Large intestine (tissue), 3 donors: ENCODE measurements at regions not wholly inside any gene's neighbourhood (a gene's known extent, or its start where the extent isn't known, plus 50 kb on each side); places are given as distances from the start of the nearest gene placed in this dataset.
"Not testable (repeated sequence)": the region's sequence is repeated elsewhere in the genome, so short reads cannot be mapped to it uniquely, and the experiment has no call there.

ENCODE experiments used
- DNase-seq, 2 donors: peaks; one replicate each; pipeline versions ENCODE4 v3.0.0 to v3.0.0-alpha.2; 2013
- H3K27ac ChIP-seq: one replicate; pipeline ENCODE4 v1.5.1; 2013; ENCODE audit warnings: low read length
- H3K27me3 ChIP-seq: 2 replicates; pipeline ENCODE4 v1.6.1; 2013; ENCODE audit warnings: low read length; ENCODE audit not compliant: control insufficient read depth, insufficient read depth
- H3K36me3 ChIP-seq: 2 replicates; pipeline ENCODE4 v1.6.1; 2013; ENCODE audit warnings: low read length; ENCODE audit not compliant: control insufficient read depth, insufficient read depth
- H3K4me1 ChIP-seq: one replicate; pipeline ENCODE4 v1.6.1; 2013; ENCODE audit warnings: low read length; ENCODE audit not compliant: control insufficient read depth, insufficient read depth
- H3K4me3 ChIP-seq: one replicate; pipeline ENCODE4 v1.5.1; 2013; ENCODE audit warnings: low read length
- H3K9me3 ChIP-seq: one replicate; pipeline ENCODE4 v1.6.1; 2013; ENCODE audit warnings: mild to moderate bottlenecking, low read depth, low read length, moderate library complexity; ENCODE audit not compliant: control insufficient read depth
- WGBS: methylation state at CpG from one replicate; pipeline ENCODE4 v1.1.5; 2013; ENCODE audit warnings: low lambda C conversion rate; ENCODE audit not compliant: insufficient coverage; 5-methylcytosine and 5-hydroxymethylcytosine counted together

GRCh38 chr16:46519063-46519462 is 102.1 kb downstream of the SHCBP1 start:
- DNase-seq: no peak
- Histone ChIP-seq H3K36me3 (no peaks in the 10 kb centered on the region), H3K27ac (no peak overlapping the region), H3K4me1 (no peaks in the 10 kb centered on the region), H3K9me3 (no peaks in the 10 kb centered on the region), H3K27me3 (no peaks in the 10 kb centered on the region), H3K4me3 (no peak overlapping the region)

GRCh38 chr16:46496701-46497100 is 124.5 kb downstream of the SHCBP1 start:
- Histone ChIP-seq H3K4me1 (no peaks in the 10 kb centered on the region), H3K4me3 (no peak overlapping the region), H3K27me3 (no peaks in the 10 kb centered on the region), H3K36me3 (no peaks in the 10 kb centered on the region), H3K27ac (no peak overlapping the region), H3K9me3 (no peaks in the 10 kb centered on the region)
- 80% methylated on average over 1 of the region's 2 CpGs for WGBS
- DNase-seq: no peak

- H3K27me3 ChIP-seq: no peaks in the 10 kb centered on the region
- no CpG with 5 or more reads among the region's 4 CpGs for WGBS
Observed at GRCh38 chr16:46482895-46483294, 138.3 kb downstream of the SHCBP1 start.

GRCh38 chr16:46466239-46466638 is 154.9 kb downstream of the SHCBP1 start:
- 72% methylated on average over 9 of the region's 15 CpGs for WGBS
- no peak for DNase-seq
- H3K9me3 ChIP-seq: peaks cover 3% of the 10 kb centered on the region
- no peaks in the 10 kb centered on the region for H3K4me1 ChIP-seq
- no peaks in the 10 kb centered on the region for H3K27me3 ChIP-seq
- no peaks in the 10 kb centered on the region for H3K36me3 ChIP-seq
- H3K27ac ChIP-seq: no peak overlapping the region
- H3K4me3 ChIP-seq: no peak overlapping the region

More at GRCh38 chr16:46482895-46483294, 138.3 kb downstream of the SHCBP1 start:
- no peak overlapping the region for H3K27ac ChIP-seq
- no peaks in the 10 kb centered on the region for H3K36me3 ChIP-seq
- H3K4me3 ChIP-seq: no peak overlapping the region
- H3K9me3 ChIP-seq: no peaks in the 10 kb centered on the region
- no peaks in the 10 kb centered on the region for H3K4me1 ChIP-seq
- no peak for DNase-seq

- WGBS: no CpG with 5 or more reads among the region's 10 CpGs
Observed at GRCh38 chr16:46454801-46455200, 166.4 kb downstream of the SHCBP1 start.

GRCh38 chr16:46428108-46429061 is 192.8 kb downstream of the SHCBP1 start:
- peaks cover 20% of the 10 kb centered on the region for H3K9me3 ChIP-seq
- DNase-seq: no peak
- 49% methylated on average over 13 of the region's 81 CpGs for WGBS
- H3K36me3 ChIP-seq: no peaks in the 10 kb centered on the region
- H3K4me1 ChIP-seq: no peaks in the 10 kb centered on the region
- no peak overlapping the region for H3K27ac ChIP-seq
- no peak overlapping the region for H3K4me3 ChIP-seq
- no peaks in the 10 kb centered on the region for H3K27me3 ChIP-seq

More at GRCh38 chr16:46454801-46455200, 166.4 kb downstream of the SHCBP1 start:
- H3K36me3 ChIP-seq, DNase-seq, H3K9me3 ChIP-seq, H3K27me3 ChIP-seq, H3K27ac ChIP-seq, H3K4me3 ChIP-seq, H3K4me1 ChIP-seq: not testable (repeated sequence)

GRCh38 chr16:46427340-46428107 is 193.7 kb downstream of the SHCBP1 start:
- Histone ChIP-seq H3K36me3 (no peaks in the 10 kb centered on the region), H3K27me3 (no peaks in the 10 kb centered on the region), H3K27ac (no peak overlapping the region), H3K9me3 (peaks cover 20% of the 10 kb centered on the region), H3K4me3 (no peak overlapping the region), H3K4me1 (no peaks in the 10 kb centered on the region)
- DNase-seq: no peak
- whole genome bisulfite sequencing: 46% methylated on average over 6 of the region's 48 CpGs

- Histone ChIP-seq H3K27ac (no peak overlapping the region), H3K4me3 (no peak overlapping the region), H3K27me3 (no peaks in the 10 kb centered on the region), H3K4me1 (no peaks in the 10 kb centered on the region), H3K9me3 (peaks cover 21% of the 10 kb centered on the region), H3K36me3 (no peaks in the 10 kb centered on the region)
- 72% methylated on average over 1 of the region's 1 CpG for WGBS
- DNase-seq: no peak
Observed at GRCh38 chr16:46426336-46426735, 194.8 kb downstream of the SHCBP1 start.

- peaks cover 18% of the 10 kb centered on the region for H3K9me3 ChIP-seq
- no peak overlapping the region for H3K4me3 ChIP-seq
- no peaks in the 10 kb centered on the region for H3K4me1 ChIP-seq
- DNase-seq: no peak
- 81% methylated on average over 16 of the region's 16 CpGs for WGBS
- H3K27ac ChIP-seq: no peak overlapping the region
- no peaks in the 10 kb centered on the region for H3K36me3 ChIP-seq
- no peaks in the 10 kb centered on the region for H3K27me3 ChIP-seq
Observed at GRCh38 chr16:46404028-46404427, 217.2 kb downstream of the SHCBP1 start.

- H3K27me3 ChIP-seq, H3K36me3 ChIP-seq, H3K9me3 ChIP-seq, DNase-seq, H3K4me3 ChIP-seq, H3K27ac ChIP-seq, H3K4me1 ChIP-seq: not testable (repeated sequence)
- 81% methylated on average over 12 of the region's 18 CpGs for WGBS
Observed at GRCh38 chr16:46398559-46398958, 222.6 kb downstream of the SHCBP1 start.
